ENCODE measurements at regions not wholly inside any gene's neighbourhood (a gene's known extent, or its start where the extent isn't known, plus 50 kb on each side); places are given as distances from the start of the nearest gene placed in this dataset.

GRCh38 chr5:124996023-124996763 lies 249.8 kb upstream of the ZNF608 start:
- no peaks in the 10 kb centered on the region for H3K4me1 Mint-ChIP-seq
- H3K36me3 Mint-ChIP-seq (ENCODE audit: low read depth), result no peaks in the 10 kb centered on the region
- H3K9me3 ChIP-seq (ENCODE audit: control insufficient read depth, low read length, poor library complexity, severe bottlenecking), result no peaks in the 10 kb centered on the region
- H3K27ac Mint-ChIP-seq, result no peak overlapping the region
- H3K4me3 Mint-ChIP-seq, result no peak overlapping the region
- no peak for ATAC-seq
- DNase-seq, result no peak
- H3K27me3 Mint-ChIP-seq, result no peaks in the 10 kb centered on the region

GRCh38 chr5:124996764-124997077 lies 250.3 kb upstream of the ZNF608 start:
- H3K27ac Mint-ChIP-seq, result no peak overlapping the region
- H3K36me3 Mint-ChIP-seq (ENCODE audit: low read depth), result peaks cover 2% of the 10 kb centered on the region
- ATAC-seq (no peak), DNase-seq (no peak)
- H3K4me1 Mint-ChIP-seq, result no peaks in the 10 kb centered on the region
- no peaks in the 10 kb centered on the region for H3K27me3 Mint-ChIP-seq
- no peaks in the 10 kb centered on the region for H3K9me3 ChIP-seq (ENCODE audit: control insufficient read depth, low read length, poor library complexity, severe bottlenecking)
- no peak overlapping the region for H3K4me3 Mint-ChIP-seq

- Mint-ChIP-seq H3K4me3 (no peak overlapping the region), H3K36me3 (ENCODE audit: low read depth) (peaks cover 2% of the 10 kb centered on the region), H3K27ac (no peak overlapping the region), H3K27me3 (no peaks in the 10 kb centered on the region), H3K4me1 (no peaks in the 10 kb centered on the region)
- H3K9me3 ChIP-seq (ENCODE audit: control insufficient read depth, low read length, poor library complexity, severe bottlenecking), result no peaks in the 10 kb centered on the region
- ATAC-seq (no peak), DNase-seq (no peak)
Observed at GRCh38 chr5:124997186-124997893, 250.9 kb upstream of the ZNF608 start.

GRCh38 chr5:124998520-124998919 lies 252.1 kb upstream of the ZNF608 start:
- H3K27ac Mint-ChIP-seq, result no peak overlapping the region
- no peak for DNase-seq
- no peaks in the 10 kb centered on the region for H3K9me3 ChIP-seq (ENCODE audit: control insufficient read depth, low read length, poor library complexity, severe bottlenecking)
- no peaks in the 10 kb centered on the region for H3K27me3 Mint-ChIP-seq
- H3K36me3 Mint-ChIP-seq (ENCODE audit: low read depth), result peaks cover 2% of the 10 kb centered on the region
- H3K4me1 Mint-ChIP-seq, result no peaks in the 10 kb centered on the region
- no peak for ATAC-seq
- no peak overlapping the region for H3K4me3 Mint-ChIP-seq

GRCh38 chr5:125002727-125003598 lies 256.5 kb upstream of the ZNF608 start:
- no peaks in the 10 kb centered on the region for H3K9me3 ChIP-seq (ENCODE audit: control insufficient read depth, low read length, poor library complexity, severe bottlenecking)
- H3K27me3 Mint-ChIP-seq, result no peaks in the 10 kb centered on the region
- H3K4me1 Mint-ChIP-seq, result no peaks in the 10 kb centered on the region
- peaks cover 2% of the 10 kb centered on the region for H3K36me3 Mint-ChIP-seq (ENCODE audit: low read depth)
- no peak for DNase-seq
- no peak overlapping the region for H3K27ac Mint-ChIP-seq
- no peak overlapping the region for H3K4me3 Mint-ChIP-seq
- no peak for ATAC-seq

GRCh38 chr5:125004009-125004408 lies 257.6 kb upstream of the ZNF608 start:
- H3K4me3 Mint-ChIP-seq, result no peak overlapping the region
- DNase-seq (no peak), ATAC-seq (no peak)
- H3K36me3 Mint-ChIP-seq (ENCODE audit: low read depth), result peaks cover 2% of the 10 kb centered on the region
- no peaks in the 10 kb centered on the region for H3K9me3 ChIP-seq (ENCODE audit: control insufficient read depth, low read length, poor library complexity, severe bottlenecking)
- H3K27me3 Mint-ChIP-seq, result no peaks in the 10 kb centered on the region
- H3K27ac Mint-ChIP-seq, result no peak overlapping the region
- no peaks in the 10 kb centered on the region for H3K4me1 Mint-ChIP-seq

GRCh38 chr5:125005266-125005665 lies 258.8 kb upstream of the ZNF608 start:
- Mint-ChIP-seq H3K27me3 (no peaks in the 10 kb centered on the region), H3K4me3 (no peak overlapping the region), H3K27ac (no peak overlapping the region), H3K4me1 (no peaks in the 10 kb centered on the region), H3K36me3 (ENCODE audit: low read depth) (peaks cover 2% of the 10 kb centered on the region)
- no peak for DNase-seq
- no peaks in the 10 kb centered on the region for H3K9me3 ChIP-seq (ENCODE audit: control insufficient read depth, low read length, poor library complexity, severe bottlenecking)
- no peak for ATAC-seq

GRCh38 chr5:125006011-125006685 lies 259.7 kb upstream of the ZNF608 start:
- H3K9me3 ChIP-seq (ENCODE audit: control insufficient read depth, low read length, poor library complexity, severe bottlenecking), result no peaks in the 10 kb centered on the region
- Mint-ChIP-seq H3K4me1 (no peaks in the 10 kb centered on the region), H3K4me3 (no peak overlapping the region), H3K27ac (no peak overlapping the region), H3K36me3 (ENCODE audit: low read depth) (peaks cover 2% of the 10 kb centered on the region), H3K27me3 (no peaks in the 10 kb centered on the region)
- ATAC-seq (peak; percentile 32), DNase-seq (no peak)

GRCh38 chr5:125010356-125010755 lies 263.9 kb upstream of the ZNF608 start:
- ATAC-seq (no peak), DNase-seq (no peak)
- Mint-ChIP-seq H3K4me3 (no peak overlapping the region), H3K27me3 (no peaks in the 10 kb centered on the region), H3K4me1 (no peaks in the 10 kb centered on the region), H3K27ac (no peak overlapping the region), H3K36me3 (ENCODE audit: low read depth) (no peaks in the 10 kb centered on the region)
- H3K9me3 ChIP-seq (ENCODE audit: control insufficient read depth, low read length, poor library complexity, severe bottlenecking), result no peaks in the 10 kb centered on the region

- Mint-ChIP-seq H3K36me3 (ENCODE audit: low read depth) (no peaks in the 10 kb centered on the region), H3K4me1 (no peaks in the 10 kb centered on the region), H3K27me3 (no peaks in the 10 kb centered on the region), H3K27ac (no peak overlapping the region), H3K4me3 (no peak overlapping the region)
- no peaks in the 10 kb centered on the region for H3K9me3 ChIP-seq (ENCODE audit: control insufficient read depth, low read length, poor library complexity, severe bottlenecking)
- DNase-seq (no peak), ATAC-seq (no peak)
Observed at GRCh38 chr5:125011014-125011413, 264.6 kb upstream of the ZNF608 start.

GRCh38 chr5:125011419-125011818 lies 265.0 kb upstream of the ZNF608 start:
- Mint-ChIP-seq H3K36me3 (ENCODE audit: low read depth) (no peaks in the 10 kb centered on the region), H3K27me3 (no peaks in the 10 kb centered on the region), H3K4me3 (no peak overlapping the region), H3K4me1 (no peaks in the 10 kb centered on the region), H3K27ac (no peak overlapping the region)
- no peak for ATAC-seq
- H3K9me3 ChIP-seq (ENCODE audit: control insufficient read depth, low read length, poor library complexity, severe bottlenecking), result no peaks in the 10 kb centered on the region
- no peak for DNase-seq

- no peaks in the 10 kb centered on the region for H3K36me3 Mint-ChIP-seq (ENCODE audit: low read depth)
- H3K4me1 Mint-ChIP-seq, result no peaks in the 10 kb centered on the region
- H3K27ac Mint-ChIP-seq, result no peak overlapping the region
- no peak for DNase-seq
- H3K9me3 ChIP-seq (ENCODE audit: control insufficient read depth, low read length, poor library complexity, severe bottlenecking), result no peaks in the 10 kb centered on the region
- no peak overlapping the region for H3K4me3 Mint-ChIP-seq
- ATAC-seq, result no peak
- no peaks in the 10 kb centered on the region for H3K27me3 Mint-ChIP-seq
Observed at GRCh38 chr5:125011947-125012346, 265.5 kb upstream of the ZNF608 start.
